ENCODE measurements at regions not wholly inside any gene's neighbourhood (a gene's known extent, or its start where the extent isn't known, plus 50 kb on each side); places are given as distances from the start of the nearest gene placed in this dataset.

- BruUV-seq (replicated peaks): no TSS peak
- H3K4me3 ChIP-seq: no peak overlapping the region
- no peaks in the 10 kb centered on the region for H3K27me3 ChIP-seq (ENCODE audit: insufficient read depth, low read depth)
- H3K9me2 ChIP-seq (ENCODE audit: insufficient read depth): no peaks in the 10 kb centered on the region
- H3K4me2 ChIP-seq: no peak overlapping the region
- peaks cover 6% of the 10 kb centered on the region for H3K4me1 ChIP-seq (replicated peaks; ENCODE audit: insufficient read depth)
- ChIA-PET POLR2A (ENCODE audit: unreplicated experiment) (no interaction called here), CTCF (no interaction called here)
- no peaks in the 10 kb centered on the region for H3K36me3 ChIP-seq (ENCODE audit: low read depth)
- no peak for TF ChIP-seq EZH2 (IDR thresholded peaks at IDR 0.05; ENCODE audit: low read depth)
- TF ChIP-seq CTCF (conservative IDR thresholded peaks at IDR 0.05): no peak
- no peak overlapping the region for H3K27ac ChIP-seq
- H3K9me3 ChIP-seq (ENCODE audit: insufficient read depth, low read depth): no peaks in the 10 kb centered on the region
- no peaks in the 10 kb centered on the region for H3K79me2 ChIP-seq (ENCODE audit: low read depth)
- no peaks in the 10 kb centered on the region for H3F3A ChIP-seq (ENCODE audit: insufficient read depth, low read depth)
- DNase-seq: no peak
- no peak overlapping the region for H2AFZ ChIP-seq
- no peaks in the 10 kb centered on the region for H4K20me1 ChIP-seq (ENCODE audit: insufficient read depth)
- intact Hi-C loops (cut with micrococcal nuclease; ENCODE audit: unreplicated experiment): no loop called here
These were observed 550.5 kb downstream of the MMUT start for GRCh38 chr6:48912503-48912902.

GRCh38 chr6:48904809-48905208 lies 558.2 kb downstream of the MMUT start:
- ChIA-PET CTCF (no interaction called here), POLR2A (ENCODE audit: unreplicated experiment) (interaction anchor here (0.6 kb wide), 1 partner anchor 1799 kb away, joined by 4 read pairs; no protein-coding TSS in a partner anchor)
- Histone ChIP-seq H3K79me2 (ENCODE audit: low read depth) (no peaks in the 10 kb centered on the region), H4K20me1 (ENCODE audit: insufficient read depth) (no peaks in the 10 kb centered on the region), H3K9me3 (ENCODE audit: insufficient read depth, low read depth) (no peaks in the 10 kb centered on the region), H3K4me2 (no peak overlapping the region), H3K9me2 (ENCODE audit: insufficient read depth) (no peaks in the 10 kb centered on the region), H3K36me3 (ENCODE audit: low read depth) (no peaks in the 10 kb centered on the region), H3F3A (ENCODE audit: insufficient read depth, low read depth) (no peaks in the 10 kb centered on the region), H3K4me1 (replicated peaks; ENCODE audit: insufficient read depth) (no peaks in the 10 kb centered on the region), H3K27ac (no peak overlapping the region), H3K27me3 (ENCODE audit: insufficient read depth, low read depth) (no peaks in the 10 kb centered on the region), H3K4me3 (no peak overlapping the region), H2AFZ (no peak overlapping the region)
- no peak for DNase-seq
- TF ChIP-seq EZH2 (IDR thresholded peaks at IDR 0.05; ENCODE audit: low read depth): no peak
- TF ChIP-seq CTCF (conservative IDR thresholded peaks at IDR 0.05): no peak
- no TSS peak for BruUV-seq (replicated peaks)
- intact Hi-C loops (cut with micrococcal nuclease; ENCODE audit: unreplicated experiment): no loop called here

GRCh38 chr6:48894469-48894868 lies 568.6 kb downstream of the MMUT start:
- intact Hi-C loops (cut with micrococcal nuclease; ENCODE audit: unreplicated experiment): no loop called here
- BruUV-seq (replicated peaks): no TSS peak
- Histone ChIP-seq H3K9me3 (ENCODE audit: insufficient read depth, low read depth) (no peaks in the 10 kb centered on the region), H3K27ac (no peak overlapping the region), H3K4me2 (no peak overlapping the region), H4K20me1 (ENCODE audit: insufficient read depth) (no peaks in the 10 kb centered on the region), H3K27me3 (ENCODE audit: insufficient read depth, low read depth) (no peaks in the 10 kb centered on the region), H3K4me3 (no peak overlapping the region), H3K79me2 (ENCODE audit: low read depth) (no peaks in the 10 kb centered on the region), H3K4me1 (replicated peaks; ENCODE audit: insufficient read depth) (no peaks in the 10 kb centered on the region), H2AFZ (no peak overlapping the region), H3K9me2 (ENCODE audit: insufficient read depth) (no peaks in the 10 kb centered on the region; the same call in 1 of the 2 replicates), H3F3A (ENCODE audit: insufficient read depth, low read depth) (peaks cover 4% of the 10 kb centered on the region; the same call in 1 of the 2 replicates), H3K36me3 (ENCODE audit: low read depth) (no peaks in the 10 kb centered on the region)
- no peak for DNase-seq
- CTCF ChIA-PET: no interaction called here
- no peak for TF ChIP-seq EZH2 (IDR thresholded peaks at IDR 0.05; ENCODE audit: low read depth)
- no peak for TF ChIP-seq CTCF (conservative IDR thresholded peaks at IDR 0.05)
- POLR2A ChIA-PET (ENCODE audit: unreplicated experiment): no interaction called here

All from PC-9 (cell line).